PC-3 (cell line): ENCODE measurements at regions not wholly inside any gene's neighbourhood (a gene's known extent, or its start where the extent isn't known, plus 50 kb on each side); places are given as distances from the start of the nearest gene placed in this dataset.

Experiments
- ATAC-seq: fragments of 200-7000 bp; cut with Tn5 transposase; 2 replicates; pipeline ENCODE4 v1.9.1; 2020; ENCODE audit warnings: mild to moderate bottlenecking, moderate library complexity
- BruUV-seq: library from RNA; stranded (reverse); fragments of 400-500 nt; replicated peaks from 2 replicates; lab custom pipeline; 2021; lab: Mats Ljungman, UMichigan
- CTCF ChIA-PET: fragments of 300-600 bp; sonication (Branson Sonifier 250); formaldehyde crosslinking; loops from one replicate; lab custom pipeline; 2022; ENCODE audit warnings: antibody characterized with exemption; lab: Charles Lee
- POLR2A ChIA-PET: fragments of 300-600 bp; sonication (Branson Sonifier 250); formaldehyde crosslinking; loops from one replicate; lab custom pipeline; 2022; ENCODE audit warnings: antibody characterized with exemption; ENCODE audit not compliant: unreplicated experiment; lab: Charles Lee
- DNase-seq: peaks from one replicate; pipeline ENCODE4 v3.0.0-alpha.2; 2015
- H2AFZ ChIP-seq: fragments of 300-600 bp; sonication (generic); 2 replicates; pipeline ENCODE4 v1.6.0; 2016; ENCODE audit warnings: antibody characterized with exemption, low read length
- H3F3A ChIP-seq: fragments of 300-600 bp; sonication (generic); one replicate; pipeline ENCODE4 v1.6.0; 2017; ENCODE audit warnings: antibody characterized with exemption, low read length, control low read depth, mild to moderate bottlenecking; ENCODE audit not compliant: unreplicated experiment
- H3K27ac ChIP-seq: fragments of 300-600 bp; sonication (generic); 2 replicates; pipeline ENCODE4 v1.5.1; 2016; ENCODE audit warnings: mild to moderate bottlenecking, low read length
- H3K27me3 ChIP-seq: fragments of 300-600 bp; sonication (generic); 2 replicates; pipeline ENCODE4 v1.6.1; 2016; ENCODE audit warnings: low read length, mixed read lengths
- H3K36me3 ChIP-seq: fragments of 300-600 bp; sonication (generic); 2 replicates; pipeline ENCODE4 v1.6.1; 2016; ENCODE audit warnings: low read depth, mixed run types, low read length, mixed read lengths
- H3K4me1 ChIP-seq: fragments of 300-600 bp; sonication (generic); 2 replicates; pipeline ENCODE4 v1.5.1; 2016; ENCODE audit warnings: low read length; ENCODE audit not compliant: insufficient read depth
- H3K4me2 ChIP-seq: fragments of 300-600 bp; sonication (generic); 2 replicates; pipeline ENCODE4 v1.6.0; 2016; ENCODE audit warnings: low read length
- H3K4me3 ChIP-seq: fragments of 300-600 bp; sonication (generic); 2 replicates; pipeline ENCODE4 v1.5.1; 2016; ENCODE audit warnings: mild to moderate bottlenecking, low read length, mixed read lengths
- H3K79me2 ChIP-seq: fragments of 300-600 bp; sonication (generic); 2 replicates; pipeline ENCODE4 v1.6.1; 2017; ENCODE audit warnings: low read length, mixed read lengths
- H3K9ac ChIP-seq: fragments of 300-600 bp; sonication (generic); 2 replicates; pipeline ENCODE4 v1.6.0; 2016; ENCODE audit warnings: mild to moderate bottlenecking, low read length
- H3K9me2 ChIP-seq: fragments of 300-600 bp; sonication (generic); replicated peaks from 2 replicates; pipeline ENCODE4 v1.6.1; 2016; ENCODE audit warnings: mixed run types, low read length, mixed read lengths
- H3K9me3 ChIP-seq: fragments of 300-600 bp; sonication (generic); 2 replicates; pipeline ENCODE4 v1.6.1; 2016; ENCODE audit warnings: low read length, mixed read lengths
- H4K20me1 ChIP-seq: fragments of 300-600 bp; sonication (generic); 2 replicates; pipeline ENCODE4 v1.6.1; 2016; ENCODE audit warnings: low read length, mixed read lengths
- EZH2 ChIP-seq: fragments of 300-600 bp; sonication (generic); IDR thresholded peaks from one replicate; pipeline ENCODE4 v1.6.1; 2017; ENCODE audit warnings: antibody characterized with exemption, mild to moderate bottlenecking, low read length; ENCODE audit not compliant: unreplicated experiment
- EZH2phosphoT487 ChIP-seq: fragments of 300-600 bp; sonication (generic); IDR thresholded peaks from 2 replicates; pipeline ENCODE4 v1.6.1; 2018; ENCODE audit warnings: mild to moderate bottlenecking, antibody characterized with exemption, low read length, borderline replicate concordance
- intact Hi-C: fragments of 100-400 bp; cut with micrococcal nuclease; formaldehyde crosslinking; loops from 2 replicates; pipeline ENCODE4 v1.9.0; 2023
- TF ChIP-seq, protein P1 (sequence below): fragments of 300-600 bp; sonication (generic); conservative IDR thresholded peaks from 2 replicates; pipeline ENCODE4 v1.5.1; 2017; ENCODE audit warnings: antibody characterized with exemption, low read depth, mild to moderate bottlenecking, low read length

DNA sequence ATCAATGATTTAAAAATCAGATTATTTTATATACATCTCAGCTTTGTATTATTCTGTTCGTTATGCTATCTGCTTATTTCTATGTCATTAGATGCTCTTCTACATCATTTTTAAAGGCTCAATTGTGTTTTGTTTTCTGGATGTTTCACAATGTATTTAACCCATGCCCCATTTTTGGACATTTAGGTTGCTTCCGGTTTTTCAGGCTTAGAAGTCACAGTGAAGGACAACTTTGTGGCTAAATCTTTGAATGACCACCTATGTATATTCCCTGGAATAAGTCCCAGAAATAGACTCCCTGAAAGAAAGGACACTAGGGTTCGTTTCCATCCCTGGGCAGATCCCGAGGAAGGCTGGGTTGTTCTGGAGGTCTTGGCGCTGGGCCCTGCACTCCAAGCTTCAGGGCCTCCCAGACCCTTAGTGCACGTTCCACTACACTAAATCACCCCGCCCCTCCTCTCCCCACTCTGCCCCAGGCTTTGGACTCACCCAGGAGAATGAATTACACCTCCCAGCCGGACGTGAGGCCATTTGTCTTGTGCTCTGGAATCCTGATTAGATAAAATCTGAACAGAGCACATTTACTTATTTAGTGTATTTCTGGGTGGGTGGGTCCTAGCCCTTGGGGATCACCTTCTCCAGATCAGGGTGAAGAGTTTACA, 188.2 kb downstream of the ZFP36L2 start:
- no peaks in the 10 kb centered on the region for H3F3A ChIP-seq
- H3K9ac ChIP-seq = no peak overlapping the region
- no peak for ATAC-seq
- H3K4me3 ChIP-seq = no peak overlapping the region
- H3K4me1 ChIP-seq = peaks cover 42% of the 10 kb centered on the region
- H3K4me2 ChIP-seq = no peak overlapping the region
- no peaks in the 10 kb centered on the region for H3K9me3 ChIP-seq
- POLR2A ChIA-PET = no interaction called here
- H3K36me3 ChIP-seq = no peaks in the 10 kb centered on the region
- intact Hi-C loops = no loop called here
- no peaks in the 10 kb centered on the region for H4K20me1 ChIP-seq
- H3K9me2 ChIP-seq = no peaks in the 10 kb centered on the region
- no TSS peak for BruUV-seq
- peak; percentile 53 for DNase-seq
- 0 out of 2 replicates have a peak, but pooled peaks cover 3% of the 10 kb centered on the region for H3K79me2 ChIP-seq
- H2AFZ ChIP-seq = no peak overlapping the region
- peak overlapping the region; percentile 57 for H3K27ac ChIP-seq
- TF ChIP-seq EZH2 (no peak), EZH2phosphoT487 (no peak)
- TF ChIP-seq, protein P1, sequence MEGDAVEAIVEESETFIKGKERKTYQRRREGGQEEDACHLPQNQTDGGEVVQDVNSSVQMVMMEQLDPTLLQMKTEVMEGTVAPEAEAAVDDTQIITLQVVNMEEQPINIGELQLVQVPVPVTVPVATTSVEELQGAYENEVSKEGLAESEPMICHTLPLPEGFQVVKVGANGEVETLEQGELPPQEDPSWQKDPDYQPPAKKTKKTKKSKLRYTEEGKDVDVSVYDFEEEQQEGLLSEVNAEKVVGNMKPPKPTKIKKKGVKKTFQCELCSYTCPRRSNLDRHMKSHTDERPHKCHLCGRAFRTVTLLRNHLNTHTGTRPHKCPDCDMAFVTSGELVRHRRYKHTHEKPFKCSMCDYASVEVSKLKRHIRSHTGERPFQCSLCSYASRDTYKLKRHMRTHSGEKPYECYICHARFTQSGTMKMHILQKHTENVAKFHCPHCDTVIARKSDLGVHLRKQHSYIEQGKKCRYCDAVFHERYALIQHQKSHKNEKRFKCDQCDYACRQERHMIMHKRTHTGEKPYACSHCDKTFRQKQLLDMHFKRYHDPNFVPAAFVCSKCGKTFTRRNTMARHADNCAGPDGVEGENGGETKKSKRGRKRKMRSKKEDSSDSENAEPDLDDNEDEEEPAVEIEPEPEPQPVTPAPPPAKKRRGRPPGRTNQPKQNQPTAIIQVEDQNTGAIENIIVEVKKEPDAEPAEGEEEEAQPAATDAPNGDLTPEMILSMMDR = no peak
- CTCF ChIA-PET = no interaction called here
- no peaks in the 10 kb centered on the region for H3K27me3 ChIP-seq

- H3K9me3 ChIP-seq = no peaks in the 10 kb centered on the region
- H3K9me2 ChIP-seq = no peaks in the 10 kb centered on the region
- TF ChIP-seq, protein P1 = no peak
- no peak for TF ChIP-seq EZH2phosphoT487
- TF ChIP-seq EZH2 = no peak
- H3K27ac ChIP-seq = no peak overlapping the region
- H4K20me1 ChIP-seq = no peaks in the 10 kb centered on the region
- DNase-seq (no peak), ATAC-seq (no peak)
- intact Hi-C loops = no loop called here
- no peaks in the 10 kb centered on the region for H3F3A ChIP-seq
- no peak overlapping the region for H2AFZ ChIP-seq
- H3K9ac ChIP-seq = no peak overlapping the region
- no TSS peak for BruUV-seq
- ChIA-PET POLR2A (no interaction called here), CTCF (no interaction called here)
- no peak overlapping the region for H3K4me2 ChIP-seq
- H3K4me1 ChIP-seq = peaks cover 34% of the 10 kb centered on the region
- no peaks in the 10 kb centered on the region for H3K79me2 ChIP-seq
- no peak overlapping the region for H3K4me3 ChIP-seq
- no peaks in the 10 kb centered on the region for H3K36me3 ChIP-seq
- H3K27me3 ChIP-seq = no peaks in the 10 kb centered on the region
Measured at GRCh38 chr2:43035922-43036321, 190.5 kb downstream of the ZFP36L2 start.

DNA sequence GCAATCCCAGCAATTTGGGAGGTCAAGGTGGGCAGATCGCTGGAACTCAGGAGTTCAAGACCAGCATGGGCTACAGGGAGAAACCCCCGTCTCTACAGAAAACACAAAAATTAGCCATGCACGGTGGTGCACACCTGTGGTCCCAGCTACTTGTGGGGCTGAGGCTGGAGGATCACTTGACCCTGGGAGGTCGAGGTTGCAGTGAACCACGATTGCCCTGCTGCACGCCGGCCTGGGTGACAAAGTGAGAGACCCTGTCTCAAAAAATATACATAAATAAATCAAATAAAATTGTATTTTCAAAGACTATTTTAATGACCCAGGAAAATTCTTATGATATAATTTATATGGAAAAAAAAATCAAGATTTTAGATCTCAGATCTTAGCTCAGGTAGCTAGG, 191.5 kb downstream of the ZFP36L2 start:
- no peaks in the 10 kb centered on the region for H4K20me1 ChIP-seq
- DNase-seq (no peak), ATAC-seq (no peak)
- no peaks in the 10 kb centered on the region for H3F3A ChIP-seq
- no peak overlapping the region for H3K27ac ChIP-seq
- H3K79me2 ChIP-seq = no peaks in the 10 kb centered on the region
- H3K4me2 ChIP-seq = no peak overlapping the region
- H3K4me1 ChIP-seq = peaks cover 28% of the 10 kb centered on the region
- no peak overlapping the region for H3K9ac ChIP-seq
- H3K9me2 ChIP-seq = no peaks in the 10 kb centered on the region
- POLR2A ChIA-PET = no interaction called here
- intact Hi-C loops = no loop called here
- H3K27me3 ChIP-seq = no peaks in the 10 kb centered on the region
- H3K36me3 ChIP-seq = no peaks in the 10 kb centered on the region
- H3K9me3 ChIP-seq = no peaks in the 10 kb centered on the region
- no peak overlapping the region for H3K4me3 ChIP-seq
- TF ChIP-seq EZH2 = no peak
- CTCF ChIA-PET = no interaction called here
- no TSS peak for BruUV-seq
- no peak overlapping the region for H2AFZ ChIP-seq
